ENCODE measurements at regions not wholly inside any gene's neighbourhood (a gene's known extent, or its start where the extent isn't known, plus 50 kb on each side); places are given as distances from the start of the nearest gene placed in this dataset.

- DNase-seq (ENCODE audit: low read depth): no peak
- FAIRE-seq: no peak
- no peak for TF ChIP-seq CTCF (IDR thresholded peaks at IDR 0.05; ENCODE audit: insufficient read depth, low read length, severe bottlenecking)
- Histone ChIP-seq H3K36me3 (ENCODE audit: control insufficient read depth, insufficient read depth, low read length) (no peaks in the 10 kb centered on the region), H3K27me3 (ENCODE audit: control insufficient read depth, insufficient read depth, low read length) (no peaks in the 10 kb centered on the region), H3K4me3 (ENCODE audit: low read depth, low read length) (no peak overlapping the region)
Observed at GRCh38 chr7:1324028-1324900, 91.6 kb downstream of the UNCX start.

DNA sequence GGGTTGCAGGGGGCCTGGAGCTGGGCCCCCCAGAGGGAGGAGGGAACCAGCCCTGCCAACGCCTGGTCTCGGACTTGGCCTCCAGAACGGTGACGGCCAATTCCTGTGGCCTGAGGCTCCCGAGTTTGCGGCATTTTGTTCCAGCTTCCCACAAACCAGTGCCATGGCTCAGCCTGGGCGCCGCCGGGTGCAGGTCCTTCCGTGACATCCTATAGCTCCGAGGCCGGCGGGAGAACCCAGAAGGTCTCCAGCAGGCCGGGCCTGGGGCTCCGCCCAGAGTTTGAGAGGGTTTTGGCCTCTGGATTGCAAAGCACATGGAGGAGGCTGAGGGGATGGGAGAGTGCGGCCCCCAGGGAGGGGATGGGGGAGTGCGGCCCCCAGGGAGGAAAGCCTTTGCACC, 92.6 kb downstream of the UNCX start:
- DNase-seq (ENCODE audit: low read depth): no peak
- Histone ChIP-seq H3K27me3 (ENCODE audit: control insufficient read depth, insufficient read depth, low read length) (no peaks in the 10 kb centered on the region), H3K36me3 (ENCODE audit: control insufficient read depth, insufficient read depth, low read length) (no peaks in the 10 kb centered on the region), H3K4me3 (ENCODE audit: low read depth, low read length) (no peak overlapping the region)
- FAIRE-seq: no peak
- TF ChIP-seq CTCF (IDR thresholded peaks at IDR 0.05; ENCODE audit: insufficient read depth, low read length, severe bottlenecking): no peak

- no peak for FAIRE-seq
- no peaks in the 10 kb centered on the region for H3K27me3 ChIP-seq (ENCODE audit: control insufficient read depth, insufficient read depth, low read length)
- TF ChIP-seq CTCF (IDR thresholded peaks at IDR 0.05; ENCODE audit: insufficient read depth, low read length, severe bottlenecking): no peak
Observed at GRCh38 chr7:1325646-1326510, 93.2 kb downstream of the UNCX start.

DNA sequence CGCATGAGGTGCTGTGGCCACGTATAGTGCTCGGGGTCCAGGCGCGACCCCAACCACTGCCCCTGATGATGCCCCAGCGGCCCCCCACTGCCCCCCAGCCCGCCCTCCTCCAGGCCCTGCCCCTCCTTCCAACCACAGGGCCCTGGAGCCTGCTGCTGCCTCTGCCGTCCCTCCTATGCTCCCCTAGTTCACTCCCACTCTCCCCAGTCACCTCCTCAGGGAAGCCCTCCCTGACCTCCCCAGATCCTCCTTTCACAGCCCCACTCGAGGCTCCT, 93.8 kb downstream of the UNCX start:
- no peaks in the 10 kb centered on the region for H3K36me3 ChIP-seq (ENCODE audit: control insufficient read depth, insufficient read depth, low read length)
- DNase-seq (ENCODE audit: low read depth) (no peak), FAIRE-seq (no peak)
- TF ChIP-seq CTCF (IDR thresholded peaks at IDR 0.05; ENCODE audit: insufficient read depth, low read length, severe bottlenecking): no peak
- no peak overlapping the region for H3K4me3 ChIP-seq (ENCODE audit: low read depth, low read length)
- no peaks in the 10 kb centered on the region for H3K27me3 ChIP-seq (ENCODE audit: control insufficient read depth, insufficient read depth, low read length)

More at GRCh38 chr7:1325646-1326510, 93.2 kb downstream of the UNCX start:
- H3K36me3 ChIP-seq (ENCODE audit: control insufficient read depth, insufficient read depth, low read length): no peaks in the 10 kb centered on the region
- no peak overlapping the region for H3K4me3 ChIP-seq (ENCODE audit: low read depth, low read length)
- no peak for DNase-seq (ENCODE audit: low read depth)

- no peak for TF ChIP-seq CTCF (IDR thresholded peaks at IDR 0.05; ENCODE audit: insufficient read depth, low read length, severe bottlenecking)
- Histone ChIP-seq H3K27me3 (ENCODE audit: control insufficient read depth, insufficient read depth, low read length) (no peaks in the 10 kb centered on the region), H3K4me3 (ENCODE audit: low read depth, low read length) (no peak overlapping the region), H3K36me3 (ENCODE audit: control insufficient read depth, insufficient read depth, low read length) (no peaks in the 10 kb centered on the region)
- FAIRE-seq (no peak), DNase-seq (ENCODE audit: low read depth) (no peak)
Observed at GRCh38 chr7:1329261-1329660, 96.6 kb downstream of the UNCX start.

All from bronchial epithelial cell (primary cell).